DND-41 (cell line): ENCODE measurements at regions not wholly inside any gene's neighbourhood (a gene's known extent, or its start where the extent isn't known, plus 50 kb on each side); places are given as distances from the start of the nearest gene placed in this dataset.

ENCODE experiments used
- ATAC-seq: fragments of 200-7000 bp; cut with Tn5 transposase; 3 replicates; pipeline ENCODE4 v1.9.1; 2021; ENCODE audit warnings: low read depth; ENCODE audit not compliant: insufficient read depth
- DNase-seq: peaks from one replicate; pipeline ENCODE4 v3.0.0-alpha.2; 2020
- H2AFZ ChIP-seq: 2 replicates; pipeline ENCODE4 v1.6.0; 2012; ENCODE audit warnings: low read depth, low read length
- H3K27ac ChIP-seq: 2 replicates; pipeline ENCODE4 v1.5.1; 2012; ENCODE audit warnings: low read length, inconsistent platforms
- H3K27me3 ChIP-seq: fragments of 200-600 bp; sonication (generic); 2 replicates; pipeline ENCODE4 v1.6.0; 2012; ENCODE audit warnings: low read length, mild to moderate bottlenecking, inconsistent platforms; ENCODE audit not compliant: insufficient read depth, poor library complexity
- H3K36me3 ChIP-seq: 2 replicates; pipeline ENCODE4 v1.5.1; 2012; ENCODE audit warnings: low read length, inconsistent platforms; ENCODE audit not compliant: insufficient read depth
- H3K4me1 ChIP-seq: 2 replicates; pipeline ENCODE4 v1.5.1; 2012; ENCODE audit warnings: mild to moderate bottlenecking, low read length; ENCODE audit not compliant: insufficient read depth
- H3K4me2 ChIP-seq: 2 replicates; pipeline ENCODE4 v1.6.0; 2012; ENCODE audit warnings: mild to moderate bottlenecking, moderate library complexity, low read length, inconsistent platforms; ENCODE audit not compliant: insufficient read depth
- H3K4me3 ChIP-seq, 2 experiments: fragments of 200-600 bp in 1 of 2; shearing (Covaris generic) in 1 of 2; 2 replicates each; pipeline ENCODE4 v1.5.1; 2012 to 2016; ENCODE audit warnings: inconsistent platforms in 2 of 2, low read length in 2 of 2, mild to moderate bottlenecking in 2 of 2, low read depth in 1 of 2, moderate library complexity in 1 of 2
- H3K79me2 ChIP-seq: 2 replicates; pipeline ENCODE4 v1.6.0; 2012; ENCODE audit warnings: low read length, inconsistent platforms; ENCODE audit not compliant: insufficient read depth
- H3K9ac ChIP-seq: 2 replicates; pipeline ENCODE4 v1.6.0; 2012; ENCODE audit warnings: low read depth, mild to moderate bottlenecking, inconsistent platforms, low read length, moderate library complexity
- H3K9me3 ChIP-seq: 2 replicates; pipeline ENCODE4 v1.5.1; 2012; ENCODE audit warnings: low read length, moderate library complexity, mild to moderate bottlenecking, inconsistent platforms; ENCODE audit not compliant: insufficient read depth, severe bottlenecking
- H4K20me1 ChIP-seq: 2 replicates; pipeline ENCODE4 v1.6.0; 2012; ENCODE audit warnings: low read length; ENCODE audit not compliant: insufficient read depth
- EZH2 ChIP-seq: IDR thresholded peaks from 3 replicates; pipeline ENCODE4 v1.6.1; 2012; ENCODE audit warnings: borderline replicate concordance, low read depth, mild to moderate bottlenecking, moderate library complexity, low read length, inconsistent platforms; ENCODE audit not compliant: severe bottlenecking
- TF ChIP-seq, protein P1 (sequence below): IDR thresholded peaks from 2 replicates; pipeline ENCODE4 v1.5.1; 2012; ENCODE audit warnings: borderline replicate concordance, low read length, moderate library complexity, mild to moderate bottlenecking; ENCODE audit not compliant: poor library complexity, severe bottlenecking; ENCODE audit errors: extremely low read depth

DNA sequence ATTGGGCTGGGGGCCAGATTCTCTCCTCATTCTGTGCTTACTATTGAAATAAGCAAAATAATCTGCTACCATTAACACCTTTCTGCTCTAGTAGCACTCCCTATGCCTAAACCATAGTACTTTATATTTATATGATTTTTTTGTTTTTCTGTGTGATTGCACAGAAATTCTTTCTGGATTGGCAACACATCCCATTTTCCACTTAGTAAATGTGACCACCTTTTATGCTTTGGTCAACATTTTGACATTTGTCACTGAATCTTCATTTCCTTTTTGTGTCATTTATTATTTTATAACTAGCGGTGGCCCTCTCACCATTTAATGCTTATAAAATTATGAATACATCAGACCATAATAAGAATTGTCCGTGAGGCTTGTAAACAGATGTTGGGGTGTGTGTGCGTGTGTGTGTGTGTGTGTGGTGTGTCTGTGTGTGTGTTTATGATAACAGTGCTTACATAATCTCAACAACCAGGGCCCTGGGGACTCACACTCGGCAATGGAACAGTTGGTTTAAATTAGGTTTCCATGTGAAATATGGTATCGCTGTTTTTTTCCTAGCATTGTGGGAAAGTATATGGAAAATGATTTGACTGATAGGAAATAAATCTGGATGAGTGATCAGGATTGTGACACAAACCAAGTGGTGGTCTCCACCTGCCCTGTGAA is 138.9 kb downstream of the NOC3L start:
- no peak for TF ChIP-seq EZH2
- TF ChIP-seq, protein P1, sequence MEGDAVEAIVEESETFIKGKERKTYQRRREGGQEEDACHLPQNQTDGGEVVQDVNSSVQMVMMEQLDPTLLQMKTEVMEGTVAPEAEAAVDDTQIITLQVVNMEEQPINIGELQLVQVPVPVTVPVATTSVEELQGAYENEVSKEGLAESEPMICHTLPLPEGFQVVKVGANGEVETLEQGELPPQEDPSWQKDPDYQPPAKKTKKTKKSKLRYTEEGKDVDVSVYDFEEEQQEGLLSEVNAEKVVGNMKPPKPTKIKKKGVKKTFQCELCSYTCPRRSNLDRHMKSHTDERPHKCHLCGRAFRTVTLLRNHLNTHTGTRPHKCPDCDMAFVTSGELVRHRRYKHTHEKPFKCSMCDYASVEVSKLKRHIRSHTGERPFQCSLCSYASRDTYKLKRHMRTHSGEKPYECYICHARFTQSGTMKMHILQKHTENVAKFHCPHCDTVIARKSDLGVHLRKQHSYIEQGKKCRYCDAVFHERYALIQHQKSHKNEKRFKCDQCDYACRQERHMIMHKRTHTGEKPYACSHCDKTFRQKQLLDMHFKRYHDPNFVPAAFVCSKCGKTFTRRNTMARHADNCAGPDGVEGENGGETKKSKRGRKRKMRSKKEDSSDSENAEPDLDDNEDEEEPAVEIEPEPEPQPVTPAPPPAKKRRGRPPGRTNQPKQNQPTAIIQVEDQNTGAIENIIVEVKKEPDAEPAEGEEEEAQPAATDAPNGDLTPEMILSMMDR, result no peak
- no peak for ATAC-seq

DNA sequence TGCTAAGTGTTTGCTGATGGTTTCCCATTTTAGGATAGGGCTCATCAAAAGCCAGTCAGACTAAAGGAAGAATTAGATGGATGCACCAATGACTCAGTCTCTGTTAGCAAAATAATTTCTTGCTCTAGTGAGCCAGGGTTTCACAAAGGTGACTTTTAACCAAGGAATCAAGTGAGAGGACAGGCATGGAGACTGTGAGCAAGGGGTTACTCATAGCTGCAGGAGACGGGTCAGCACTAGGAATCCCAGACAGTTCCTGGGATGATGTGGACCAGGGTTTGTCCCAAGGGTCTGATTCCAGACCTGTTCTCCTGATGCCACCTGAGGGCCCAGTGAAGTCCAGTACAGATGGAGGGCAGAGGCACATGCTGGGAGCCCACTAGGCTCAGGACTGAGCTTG is 138.1 kb downstream of the NOC3L start:
- Histone ChIP-seq H3K27ac (no peak overlapping the region), H3K79me2 (no peaks in the 10 kb centered on the region), H3K4me2 (no peak overlapping the region), H4K20me1 (no peaks in the 10 kb centered on the region), H3K36me3 (no peaks in the 10 kb centered on the region), H3K27me3 (no peaks in the 10 kb centered on the region), H3K9ac (no peak overlapping the region), H3K4me3 (no peak overlapping the region), H3K9me3 (no peaks in the 10 kb centered on the region), H3K4me1 (no peaks in the 10 kb centered on the region), H2AFZ (no peak overlapping the region)
- no peak for DNase-seq
- no peak for ATAC-seq
- TF ChIP-seq, protein P1, result no peak
- no peak for TF ChIP-seq EZH2

More for the DNA sequence above, 138.9 kb downstream of the NOC3L start:
- Histone ChIP-seq H3K36me3 (no peaks in the 10 kb centered on the region), H4K20me1 (no peaks in the 10 kb centered on the region), H3K4me1 (no peaks in the 10 kb centered on the region), H3K9ac (no peak overlapping the region), H3K4me2 (no peak overlapping the region), H3K79me2 (no peaks in the 10 kb centered on the region), H3K9me3 (no peaks in the 10 kb centered on the region), H3K27me3 (no peaks in the 10 kb centered on the region), H3K4me3 (no peak overlapping the region), H2AFZ (no peak overlapping the region), H3K27ac (no peak overlapping the region)
- DNase-seq, result no peak

DNA sequence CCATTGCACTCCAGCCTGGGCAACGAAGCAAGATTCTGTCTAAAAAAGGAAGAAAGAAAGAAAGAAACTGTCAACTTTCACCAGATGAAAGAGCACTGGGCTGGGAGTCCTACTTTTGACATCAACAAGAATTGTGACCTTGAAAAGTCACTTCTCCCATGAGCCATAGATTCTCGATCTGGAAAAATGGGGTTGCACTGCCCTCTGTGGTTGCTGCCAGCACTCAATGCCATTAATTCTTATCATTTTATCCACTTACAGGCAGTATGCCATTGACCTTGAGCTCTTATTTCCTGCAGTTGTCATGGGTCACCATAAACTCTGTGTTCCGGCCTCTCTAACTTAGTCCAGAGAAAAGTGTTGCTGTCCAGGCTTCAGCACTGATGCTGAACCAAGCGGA is 137.2 kb downstream of the NOC3L start:
- Histone ChIP-seq H3K27me3 (no peaks in the 10 kb centered on the region), H4K20me1 (no peaks in the 10 kb centered on the region), H3K4me2 (no peak overlapping the region), H2AFZ (no peak overlapping the region), H3K4me1 (no peaks in the 10 kb centered on the region), H3K79me2 (no peaks in the 10 kb centered on the region), H3K27ac (no peak overlapping the region), H3K4me3 (no peak overlapping the region), H3K9ac (no peak overlapping the region), H3K36me3 (no peaks in the 10 kb centered on the region), H3K9me3 (no peaks in the 10 kb centered on the region)
- DNase-seq (no peak), ATAC-seq (no peak)
- no peak for TF ChIP-seq EZH2
- TF ChIP-seq, protein P1, result peak; percentile 29
